ENCODE measurements at regions not wholly inside any gene's neighbourhood (a gene's known extent, or its start where the extent isn't known, plus 50 kb on each side); places are given as distances from the start of the nearest gene placed in this dataset.

DNA sequence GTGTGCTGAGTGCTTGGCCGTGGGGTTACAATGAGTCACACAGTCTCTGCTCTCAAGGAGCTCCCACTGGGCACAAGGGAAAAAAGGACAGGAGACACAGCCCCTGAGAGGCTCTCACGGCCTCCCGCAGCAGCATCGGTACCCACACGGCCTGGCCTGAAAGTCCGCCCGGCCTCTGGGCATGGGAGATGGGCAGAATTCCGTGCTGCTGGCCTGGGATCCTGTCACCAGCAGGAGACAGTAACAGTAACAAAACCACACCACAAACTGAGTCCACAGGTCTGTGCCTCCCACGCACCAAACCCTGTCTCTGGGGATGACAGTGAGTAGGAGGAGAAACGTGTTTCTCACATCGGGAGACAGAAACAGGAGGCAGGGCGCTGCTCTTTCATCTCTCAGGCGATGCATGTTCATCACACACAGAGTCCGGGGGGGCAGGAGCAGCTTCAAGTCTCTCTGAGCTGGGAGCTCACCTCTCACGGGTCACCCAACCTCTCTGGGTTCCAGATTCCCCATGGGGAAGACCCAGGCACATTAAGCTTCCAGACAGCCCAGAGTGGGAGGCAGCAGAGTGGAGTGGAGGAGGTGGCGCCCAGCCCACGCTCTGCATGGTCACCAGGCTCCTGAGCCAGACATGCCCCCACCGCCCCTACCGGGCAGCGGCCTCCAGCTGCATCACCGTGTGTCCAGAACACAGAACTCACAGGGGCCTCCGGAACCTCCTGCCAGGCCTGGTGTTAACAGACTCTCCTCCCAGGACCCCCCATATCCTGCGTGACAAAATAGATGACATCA is 124.7 kb upstream of the VSTM2B start:
- Histone ChIP-seq H3K9ac (ENCODE audit: control insufficient read depth, extremely low read depth, insufficient read depth, low read length) (no peak overlapping the region), H3K9me1 (ENCODE audit: control insufficient read depth, extremely low read depth, insufficient read depth, low read length) (no peaks in the 10 kb centered on the region), H3K36me3 (ENCODE audit: control insufficient read depth in 2 of 2, extremely low read depth in 1 of 2, insufficient read depth in 2 of 2, low read length in 2 of 2) (no peaks in the 10 kb centered on the region), H3K27ac (ENCODE audit: control insufficient read depth, insufficient read depth, low read length) (no peak overlapping the region), H3K79me2 (ENCODE audit: control insufficient read depth, insufficient read depth, low read length) (no peaks in the 10 kb centered on the region), H3K4me1 (ENCODE audit: control insufficient read depth, extremely low read depth, insufficient read depth, low read length) (no peaks in the 10 kb centered on the region), H3K27me3 (ENCODE audit: control insufficient read depth, extremely low read depth, insufficient read depth, low read length) (no peaks in the 10 kb centered on the region), H2AFZ (ENCODE audit: control insufficient read depth, low read length) (no peak overlapping the region), H3K9me3 (ENCODE audit: control insufficient read depth, low read depth, low read length) (peaks cover 5% of the 10 kb centered on the region), H3K4me3 (ENCODE audit: control insufficient read depth in 2 of 3, extremely low read depth in 1 of 3, insufficient read depth in 2 of 3, low read depth in 1 of 3, low read length in 3 of 3) (no peak overlapping the region), H3K4me2 (ENCODE audit: control insufficient read depth, extremely low read depth, insufficient read depth, low read depth, low read length) (no peak overlapping the region), H4K20me1 (ENCODE audit: control insufficient read depth, extremely low read depth, insufficient read depth, low read length) (no peaks in the 10 kb centered on the region)
- TF ChIP-seq, protein P1, sequence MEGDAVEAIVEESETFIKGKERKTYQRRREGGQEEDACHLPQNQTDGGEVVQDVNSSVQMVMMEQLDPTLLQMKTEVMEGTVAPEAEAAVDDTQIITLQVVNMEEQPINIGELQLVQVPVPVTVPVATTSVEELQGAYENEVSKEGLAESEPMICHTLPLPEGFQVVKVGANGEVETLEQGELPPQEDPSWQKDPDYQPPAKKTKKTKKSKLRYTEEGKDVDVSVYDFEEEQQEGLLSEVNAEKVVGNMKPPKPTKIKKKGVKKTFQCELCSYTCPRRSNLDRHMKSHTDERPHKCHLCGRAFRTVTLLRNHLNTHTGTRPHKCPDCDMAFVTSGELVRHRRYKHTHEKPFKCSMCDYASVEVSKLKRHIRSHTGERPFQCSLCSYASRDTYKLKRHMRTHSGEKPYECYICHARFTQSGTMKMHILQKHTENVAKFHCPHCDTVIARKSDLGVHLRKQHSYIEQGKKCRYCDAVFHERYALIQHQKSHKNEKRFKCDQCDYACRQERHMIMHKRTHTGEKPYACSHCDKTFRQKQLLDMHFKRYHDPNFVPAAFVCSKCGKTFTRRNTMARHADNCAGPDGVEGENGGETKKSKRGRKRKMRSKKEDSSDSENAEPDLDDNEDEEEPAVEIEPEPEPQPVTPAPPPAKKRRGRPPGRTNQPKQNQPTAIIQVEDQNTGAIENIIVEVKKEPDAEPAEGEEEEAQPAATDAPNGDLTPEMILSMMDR (optimal IDR thresholded peaks at IDR 0.05 in 1 of 3, IDR thresholded peaks at IDR 0.05 in 1 of 3, conservative IDR thresholded peaks at IDR 0.05 in 1 of 3; ENCODE audit: extremely low read depth in 1 of 3, insufficient read depth in 2 of 3, low read length in 3 of 3) = no peak
- no peak for TF ChIP-seq EZH2 (IDR thresholded peaks at IDR 0.05; ENCODE audit: low read length)
- DNase-seq (ENCODE audit: low read depth, low spot score) = no peak
- FAIRE-seq = no peak
- dilution Hi-C loops (cut with MboI; ENCODE audit: extremely low pct_ligation_motif_present, low sequenced_read_pairs) = no loop called here

DNA sequence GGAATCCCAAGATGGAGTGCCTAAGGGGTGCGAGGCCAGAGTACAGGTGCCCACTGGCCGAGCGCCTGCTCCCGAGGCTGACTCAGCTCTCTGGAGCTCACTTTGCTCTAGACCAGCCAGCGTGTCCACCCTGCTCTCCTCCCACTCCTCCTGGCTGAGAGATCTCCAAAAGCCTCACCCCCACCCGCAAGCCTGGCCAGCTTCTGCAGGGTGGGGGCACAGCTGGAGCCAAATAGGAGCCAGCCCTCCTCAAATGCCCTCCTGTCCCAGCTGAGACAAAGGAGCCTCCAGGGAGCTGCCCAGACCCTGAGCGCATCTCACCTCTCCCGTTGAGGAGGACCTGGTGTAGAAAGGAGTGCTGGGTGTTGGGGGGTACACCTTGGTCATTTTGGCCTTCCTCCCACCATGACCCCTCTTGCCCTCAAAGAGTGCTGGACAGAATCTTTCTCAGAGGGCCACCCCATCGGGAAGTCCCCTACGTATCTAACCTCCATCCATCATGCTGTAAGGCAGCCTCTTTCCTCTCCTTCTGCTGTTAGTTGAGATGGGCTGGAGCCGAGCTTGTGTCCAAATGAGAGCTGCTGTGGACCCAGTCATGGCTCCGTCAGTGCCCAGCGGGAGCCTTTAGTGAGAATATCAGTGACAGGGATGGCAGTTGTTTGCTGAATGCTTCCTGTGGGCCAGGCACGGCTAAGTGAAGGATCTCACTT is 123.9 kb upstream of the VSTM2B start:
- no peak for FAIRE-seq
- no peak for DNase-seq (ENCODE audit: low read depth, low spot score)
- Histone ChIP-seq H3K9me3 (ENCODE audit: control insufficient read depth, low read depth, low read length) (peaks cover 5% of the 10 kb centered on the region), H3K36me3 (ENCODE audit: control insufficient read depth in 2 of 2, extremely low read depth in 1 of 2, insufficient read depth in 2 of 2, low read length in 2 of 2) (no peaks in the 10 kb centered on the region), H3K9me1 (ENCODE audit: control insufficient read depth, extremely low read depth, insufficient read depth, low read length) (no peaks in the 10 kb centered on the region), H3K4me1 (ENCODE audit: control insufficient read depth, extremely low read depth, insufficient read depth, low read length) (no peaks in the 10 kb centered on the region), H3K9ac (ENCODE audit: control insufficient read depth, extremely low read depth, insufficient read depth, low read length) (no peak overlapping the region), H4K20me1 (ENCODE audit: control insufficient read depth, extremely low read depth, insufficient read depth, low read length) (no peaks in the 10 kb centered on the region), H3K27me3 (ENCODE audit: control insufficient read depth, extremely low read depth, insufficient read depth, low read length) (no peaks in the 10 kb centered on the region), H3K27ac (ENCODE audit: control insufficient read depth, insufficient read depth, low read length) (no peak overlapping the region), H3K4me3 (ENCODE audit: control insufficient read depth in 2 of 3, extremely low read depth in 1 of 3, insufficient read depth in 2 of 3, low read depth in 1 of 3, low read length in 3 of 3) (no peak overlapping the region), H3K79me2 (ENCODE audit: control insufficient read depth, insufficient read depth, low read length) (no peaks in the 10 kb centered on the region), H2AFZ (ENCODE audit: control insufficient read depth, low read length) (no peak overlapping the region), H3K4me2 (ENCODE audit: control insufficient read depth, extremely low read depth, insufficient read depth, low read depth, low read length) (no peak overlapping the region)
- no peak for TF ChIP-seq EZH2 (IDR thresholded peaks at IDR 0.05; ENCODE audit: low read length)
- TF ChIP-seq, protein P1 (optimal IDR thresholded peaks at IDR 0.05 in 1 of 3, IDR thresholded peaks at IDR 0.05 in 1 of 3, conservative IDR thresholded peaks at IDR 0.05 in 1 of 3; ENCODE audit: extremely low read depth in 1 of 3, insufficient read depth in 2 of 3, low read length in 3 of 3) = no peak
- dilution Hi-C loops (cut with MboI; ENCODE audit: extremely low pct_ligation_motif_present, low sequenced_read_pairs) = no loop called here

Data from keratinocyte (primary cell).